PC-9 (cell line): ENCODE measurements at regions not wholly inside any gene's neighbourhood (a gene's known extent, or its start where the extent isn't known, plus 50 kb on each side); places are given as distances from the start of the nearest gene placed in this dataset.

ENCODE experiments used
- EZH2 ChIP-seq: fragments of 200-600 bp; sonication (generic); IDR thresholded peaks from 2 replicates; pipeline ENCODE4 v1.8.0; 2017; ENCODE audit warnings: antibody characterized with exemption, low read depth
- TF ChIP-seq, protein P1 (sequence below): fragments of 200-600 bp; sonication (generic); conservative IDR thresholded peaks from 2 replicates; pipeline ENCODE4 v1.6.1; 2017; ENCODE audit warnings: mixed run types, antibody characterized with exemption, mild to moderate bottlenecking, moderate library complexity

- TF ChIP-seq, protein P1, sequence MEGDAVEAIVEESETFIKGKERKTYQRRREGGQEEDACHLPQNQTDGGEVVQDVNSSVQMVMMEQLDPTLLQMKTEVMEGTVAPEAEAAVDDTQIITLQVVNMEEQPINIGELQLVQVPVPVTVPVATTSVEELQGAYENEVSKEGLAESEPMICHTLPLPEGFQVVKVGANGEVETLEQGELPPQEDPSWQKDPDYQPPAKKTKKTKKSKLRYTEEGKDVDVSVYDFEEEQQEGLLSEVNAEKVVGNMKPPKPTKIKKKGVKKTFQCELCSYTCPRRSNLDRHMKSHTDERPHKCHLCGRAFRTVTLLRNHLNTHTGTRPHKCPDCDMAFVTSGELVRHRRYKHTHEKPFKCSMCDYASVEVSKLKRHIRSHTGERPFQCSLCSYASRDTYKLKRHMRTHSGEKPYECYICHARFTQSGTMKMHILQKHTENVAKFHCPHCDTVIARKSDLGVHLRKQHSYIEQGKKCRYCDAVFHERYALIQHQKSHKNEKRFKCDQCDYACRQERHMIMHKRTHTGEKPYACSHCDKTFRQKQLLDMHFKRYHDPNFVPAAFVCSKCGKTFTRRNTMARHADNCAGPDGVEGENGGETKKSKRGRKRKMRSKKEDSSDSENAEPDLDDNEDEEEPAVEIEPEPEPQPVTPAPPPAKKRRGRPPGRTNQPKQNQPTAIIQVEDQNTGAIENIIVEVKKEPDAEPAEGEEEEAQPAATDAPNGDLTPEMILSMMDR, result no peak
- TF ChIP-seq EZH2, result no peak
Observed at GRCh38 chr1:59150577-59151386, 146.1 kb upstream of the FGGY start.
